ENCODE measurements at regions not wholly inside any gene's neighbourhood (a gene's known extent, or its start where the extent isn't known, plus 50 kb on each side); places are given as distances from the start of the nearest gene placed in this dataset.
"Not testable (repeated sequence)": the region's sequence is repeated elsewhere in the genome, so short reads cannot be mapped to it uniquely, and the experiment has no call there.

GRCh38 chr1:4256351-4256750 is 356.3 kb upstream of the C1orf174 start:
- Histone ChIP-seq H3K27me3 (no peaks in the 10 kb centered on the region), H3K36me3 (no peaks in the 10 kb centered on the region), H3K4me3 (no peak overlapping the region), H3K27ac (no peak overlapping the region), H3K9me3 (no peaks in the 10 kb centered on the region), H3K4me1 (no peaks in the 10 kb centered on the region)
- DNase-seq: no peak
- intact Hi-C loops (cut with DNase I; ENCODE audit: low total_unique reads): no loop called here
- no peak for TF ChIP-seq POLR2A (IDR thresholded peaks at IDR 0.05)

GRCh38 chr1:4258146-4258777 is 358.2 kb upstream of the C1orf174 start:
- H3K27ac ChIP-seq; H3K4me3 ChIP-seq; H3K36me3 ChIP-seq; H3K27me3 ChIP-seq; DNase-seq; intact Hi-C loops (cut with DNase I; ENCODE audit: low total_unique reads); H3K9me3 ChIP-seq; H3K4me1 ChIP-seq: not testable (repeated sequence)

- H3K36me3 ChIP-seq: no peaks in the 10 kb centered on the region
- H3K27ac ChIP-seq: no peak overlapping the region
- no peak for DNase-seq
- H3K4me1 ChIP-seq: no peaks in the 10 kb centered on the region
- intact Hi-C loops (cut with DNase I; ENCODE audit: low total_unique reads): no loop called here
- H3K9me3 ChIP-seq: no peaks in the 10 kb centered on the region
- TF ChIP-seq CTCF (IDR thresholded peaks at IDR 0.05) (no peak), POLR2A (IDR thresholded peaks at IDR 0.05) (no peak)
- H3K4me3 ChIP-seq: no peak overlapping the region
- H3K27me3 ChIP-seq: no peaks in the 10 kb centered on the region
These were observed 361.3 kb upstream of the C1orf174 start for GRCh38 chr1:4261327-4261726.

- Histone ChIP-seq H3K4me1 (no peaks in the 10 kb centered on the region), H3K27me3 (no peaks in the 10 kb centered on the region), H3K9me3 (no peaks in the 10 kb centered on the region), H3K27ac (no peak overlapping the region), H3K36me3 (no peaks in the 10 kb centered on the region), H3K4me3 (no peak overlapping the region)
- DNase-seq: no peak
- no peak for TF ChIP-seq CTCF (IDR thresholded peaks at IDR 0.05)
- no peak for TF ChIP-seq POLR2A (IDR thresholded peaks at IDR 0.05)
- intact Hi-C loops (cut with DNase I; ENCODE audit: low total_unique reads): no loop called here
These were observed 362.6 kb upstream of the C1orf174 start for GRCh38 chr1:4262665-4263064.

- DNase-seq: no peak
- H3K4me3 ChIP-seq: no peak overlapping the region
- intact Hi-C loops (cut with DNase I; ENCODE audit: low total_unique reads): no loop called here
These were observed 363.6 kb upstream of the C1orf174 start for GRCh38 chr1:4263699-4264098.

GRCh38 chr1:4265836-4266235 is 365.8 kb upstream of the C1orf174 start:
- Histone ChIP-seq H3K27me3 (no peaks in the 10 kb centered on the region), H3K9me3 (no peaks in the 10 kb centered on the region), H3K4me3 (no peak overlapping the region), H3K4me1 (no peaks in the 10 kb centered on the region), H3K36me3 (no peaks in the 10 kb centered on the region), H3K27ac (no peak overlapping the region)
- TF ChIP-seq CTCF (IDR thresholded peaks at IDR 0.05): no peak
- TF ChIP-seq POLR2A (IDR thresholded peaks at IDR 0.05): no peak
- no peak for DNase-seq
- intact Hi-C loops (cut with DNase I; ENCODE audit: low total_unique reads): no loop called here

More at GRCh38 chr1:4263699-4264098, 363.6 kb upstream of the C1orf174 start:
- TF ChIP-seq POLR2A (IDR thresholded peaks at IDR 0.05): no peak
- TF ChIP-seq CTCF (IDR thresholded peaks at IDR 0.05): no peak
- Histone ChIP-seq H3K27ac (no peak overlapping the region), H3K9me3 (no peaks in the 10 kb centered on the region), H3K4me1 (no peaks in the 10 kb centered on the region), H3K27me3 (no peaks in the 10 kb centered on the region), H3K36me3 (no peaks in the 10 kb centered on the region)
